Ishikawa (cell line): ENCODE measurements at regions not wholly inside any gene's neighbourhood (a gene's known extent, or its start where the extent isn't known, plus 50 kb on each side); places are given as distances from the start of the nearest gene placed in this dataset.

ENCODE experiments used
- CEBPB ChIP-seq: IDR thresholded peaks from 2 replicates; pipeline ENCODE4 v1.6.1; 2012
- CREB1 ChIP-seq: IDR thresholded peaks from 2 replicates; pipeline ENCODE4 v1.6.1; 2012; ENCODE audit warnings: low read depth
- EGR1 ChIP-seq: IDR thresholded peaks from 2 replicates; pipeline ENCODE4 v1.6.1; 2012
- EP300 ChIP-seq: IDR thresholded peaks from 2 replicates; pipeline ENCODE4 v1.6.1; 2012; ENCODE audit warnings: borderline replicate concordance
- FOXM1 ChIP-seq: IDR thresholded peaks from 2 replicates; pipeline ENCODE4 v1.6.1; 2012; ENCODE audit warnings: low read depth, borderline replicate concordance
- MAX ChIP-seq: IDR thresholded peaks from 2 replicates; pipeline ENCODE4 v1.6.1; 2012
- NFIC ChIP-seq: IDR thresholded peaks from 2 replicates; pipeline ENCODE4 v1.6.1; 2012
- RAD21 ChIP-seq: IDR thresholded peaks from 2 replicates; pipeline ENCODE4 v1.6.1; 2012; ENCODE audit warnings: low read depth
- REST ChIP-seq: IDR thresholded peaks from 2 replicates; pipeline ENCODE4 v1.6.1; 2012; ENCODE audit warnings: low read depth, mild to moderate bottlenecking
- TAF1 ChIP-seq: IDR thresholded peaks from 2 replicates; pipeline ENCODE4 v1.6.1; 2012; ENCODE audit warnings: low read depth, mild to moderate bottlenecking
- TCF12 ChIP-seq: IDR thresholded peaks from 2 replicates; pipeline ENCODE4 v1.6.1; 2012; ENCODE audit warnings: low read depth
- TEAD4 ChIP-seq: IDR thresholded peaks from 2 replicates; pipeline ENCODE4 v1.6.1; 2012
- USF1 ChIP-seq: IDR thresholded peaks from 2 replicates; pipeline ENCODE4 v1.6.1; 2012
- YY1 ChIP-seq: IDR thresholded peaks from 2 replicates; pipeline ENCODE4 v1.6.1; 2012; ENCODE audit warnings: low read depth
- ZBTB7A ChIP-seq: IDR thresholded peaks from 2 replicates; pipeline ENCODE4 v1.6.1; 2012; ENCODE audit warnings: low read depth

GRCh38 chr6:76852776-76853175 lies 610.5 kb downstream of the HTR1B start:
- TF ChIP-seq USF1 (no peak), FOXM1 (no peak), CEBPB (no peak), MAX (no peak), EGR1 (no peak), ZBTB7A (no peak), TAF1 (no peak)

- TF ChIP-seq USF1 (no peak), CEBPB (no peak), YY1 (no peak), TEAD4 (no peak)
Observed at GRCh38 chr6:76843054-76843822, 620.1 kb downstream of the HTR1B start.

- TF ChIP-seq FOXM1 (no peak), TAF1 (no peak), USF1 (no peak), NFIC (no peak), YY1 (no peak), EP300 (no peak), MAX (no peak), RAD21 (no peak), TEAD4 (no peak), CEBPB (no peak)
Observed at GRCh38 chr6:76840865-76841264, 622.4 kb downstream of the HTR1B start.

GRCh38 chr6:76840041-76840745 lies 623.1 kb downstream of the HTR1B start:
- TF ChIP-seq TCF12 (no peak), CEBPB (no peak), USF1 (no peak)

GRCh38 chr6:76839505-76839904 lies 623.8 kb downstream of the HTR1B start:
- TF ChIP-seq MAX (no peak), CREB1 (no peak), TAF1 (no peak), NFIC (no peak), TEAD4 (no peak), FOXM1 (no peak), CEBPB (no peak), TCF12 (no peak), EP300 (no peak), ZBTB7A (no peak), USF1 (no peak), YY1 (no peak)

- TF ChIP-seq FOXM1 (no peak), USF1 (no peak), TAF1 (no peak), ZBTB7A (no peak), RAD21 (no peak), NFIC (no peak), EGR1 (no peak), YY1 (no peak), TEAD4 (no peak), CEBPB (no peak), CREB1 (no peak)
Observed at GRCh38 chr6:76837564-76837963, 625.7 kb downstream of the HTR1B start.

GRCh38 chr6:76835695-76836094 lies 627.6 kb downstream of the HTR1B start:
- TF ChIP-seq YY1 (no peak), EGR1 (no peak), CEBPB (no peak), CREB1 (no peak), USF1 (no peak), MAX (no peak), TCF12 (no peak), NFIC (no peak), ZBTB7A (no peak), REST (no peak), FOXM1 (no peak), TEAD4 (no peak), EP300 (no peak), RAD21 (no peak), TAF1 (no peak)
